Astrocyte (in vitro differentiated cells and primary cell): ENCODE measurements at regions not wholly inside any gene's neighbourhood (a gene's known extent, or its start where the extent isn't known, plus 50 kb on each side); places are given as distances from the start of the nearest gene placed in this dataset.

Experiments used
- EZH2 ChIP-seq: IDR thresholded peaks from 2 replicates; pipeline ENCODE4 v1.6.1; 2012; ENCODE audit warnings: mild to moderate bottlenecking, low read length, inconsistent platforms; ENCODE audit not compliant: insufficient read depth
- TF ChIP-seq, protein P1 (sequence below): IDR thresholded peaks from 2 replicates; pipeline ENCODE4 v1.5.1; 2011; ENCODE audit warnings: low read depth, mild to moderate bottlenecking, inconsistent platforms, low read length, moderate library complexity; ENCODE audit not compliant: insufficient read depth

DNA sequence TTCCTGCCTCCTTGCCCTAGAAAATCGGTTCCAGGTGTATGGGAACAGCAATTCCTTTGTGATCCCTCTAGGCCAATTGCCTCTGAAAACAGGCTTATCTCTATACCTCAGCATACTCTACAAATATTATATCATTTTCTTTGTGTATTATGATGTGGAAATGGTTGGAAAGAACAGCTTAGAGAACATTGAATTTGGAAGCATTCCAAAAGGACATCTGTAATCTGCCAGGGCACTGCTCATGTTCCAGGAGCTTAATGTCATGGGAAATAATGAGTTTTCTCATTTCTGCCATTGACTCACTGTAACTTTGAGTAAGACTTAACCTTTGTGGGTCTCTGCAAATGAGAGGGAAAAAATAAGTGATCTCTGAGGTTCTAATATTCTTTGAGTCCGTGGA is 147.3 kb downstream of the UFM1 start:
- TF ChIP-seq, protein P1, sequence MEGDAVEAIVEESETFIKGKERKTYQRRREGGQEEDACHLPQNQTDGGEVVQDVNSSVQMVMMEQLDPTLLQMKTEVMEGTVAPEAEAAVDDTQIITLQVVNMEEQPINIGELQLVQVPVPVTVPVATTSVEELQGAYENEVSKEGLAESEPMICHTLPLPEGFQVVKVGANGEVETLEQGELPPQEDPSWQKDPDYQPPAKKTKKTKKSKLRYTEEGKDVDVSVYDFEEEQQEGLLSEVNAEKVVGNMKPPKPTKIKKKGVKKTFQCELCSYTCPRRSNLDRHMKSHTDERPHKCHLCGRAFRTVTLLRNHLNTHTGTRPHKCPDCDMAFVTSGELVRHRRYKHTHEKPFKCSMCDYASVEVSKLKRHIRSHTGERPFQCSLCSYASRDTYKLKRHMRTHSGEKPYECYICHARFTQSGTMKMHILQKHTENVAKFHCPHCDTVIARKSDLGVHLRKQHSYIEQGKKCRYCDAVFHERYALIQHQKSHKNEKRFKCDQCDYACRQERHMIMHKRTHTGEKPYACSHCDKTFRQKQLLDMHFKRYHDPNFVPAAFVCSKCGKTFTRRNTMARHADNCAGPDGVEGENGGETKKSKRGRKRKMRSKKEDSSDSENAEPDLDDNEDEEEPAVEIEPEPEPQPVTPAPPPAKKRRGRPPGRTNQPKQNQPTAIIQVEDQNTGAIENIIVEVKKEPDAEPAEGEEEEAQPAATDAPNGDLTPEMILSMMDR = no peak
- TF ChIP-seq EZH2 = no peak
